IMR-90 (cell line): ENCODE measurements at regions not wholly inside any gene's neighbourhood (a gene's known extent, or its start where the extent isn't known, plus 50 kb on each side); places are given as distances from the start of the nearest gene placed in this dataset.

ENCODE experiments used
- BHLHE40 ChIP-seq: fragments of 150-350 bp; IDR thresholded peaks from 2 replicates; pipeline ENCODE4 v1.6.1; 2016; ENCODE audit warnings: mild to moderate bottlenecking, low read depth, low read length
- CHD1 ChIP-seq: IDR thresholded peaks from 2 replicates; pipeline ENCODE4 v1.6.1; 2012; ENCODE audit warnings: low read depth, low read length, improper control_type of control experiment
- CTCF ChIP-seq: conservative IDR thresholded peaks from 2 replicates; pipeline ENCODE4 v1.5.1; 2012; ENCODE audit warnings: mild to moderate bottlenecking, low read depth, low read length, improper control_type of control experiment
- FOS ChIP-seq: fragments of 150-350 bp; IDR thresholded peaks from 2 replicates; pipeline ENCODE4 v1.6.1; 2016; ENCODE audit warnings: low read depth, low read length
- POLR2A ChIP-seq: IDR thresholded peaks from 2 replicates; pipeline ENCODE4 v1.6.1; 2012; ENCODE audit warnings: mild to moderate bottlenecking, low read depth, low read length
- RAD21 ChIP-seq: IDR thresholded peaks from 2 replicates; pipeline ENCODE4 v1.6.1; 2012; ENCODE audit warnings: low read length, improper control_type of control experiment
- RCOR1 ChIP-seq: IDR thresholded peaks from 2 replicates; pipeline ENCODE4 v1.6.1; 2012; ENCODE audit warnings: mild to moderate bottlenecking, low read length, improper control_type of control experiment; ENCODE audit not compliant: insufficient replicate concordance
- RFX5 ChIP-seq: IDR thresholded peaks from 2 replicates; pipeline ENCODE4 v1.8.0; 2012; ENCODE audit warnings: low read depth, mild to moderate bottlenecking, low read length, moderate library complexity

- TF ChIP-seq CTCF (no peak), POLR2A (no peak), RFX5 (no peak), RAD21 (no peak), FOS (no peak), RCOR1 (no peak), CHD1 (no peak), BHLHE40 (no peak)
Observed at GRCh38 chr10:89144836-89145235, 62.3 kb downstream of the CH25H start.
